CD4-positive, CD25-positive, alpha-beta regulatory T cell (primary cell): ENCODE measurements at regions not wholly inside any gene's neighbourhood (a gene's known extent, or its start where the extent isn't known, plus 50 kb on each side); places are given as distances from the start of the nearest gene placed in this dataset.

Experiments used
- ATAC-seq, 2 donors: fragments of 150-1000 bp; cut with Tn5 transposase; one replicate each; pipeline ENCODE4 v1.10.0; 2021; ENCODE audit warnings: low read depth in 2 of 2, moderate number of reproducible peaks in 2 of 2, moderate library complexity in 1 of 2
- DNase-seq, 3 donors: peaks; one replicate each; pipeline versions ENCODE4 v3.0.0 to v3.0.0-alpha.2; 2012 to 2022; ENCODE audit warnings: mixed read lengths in 1 of 3
- H3K27ac ChIP-seq: one replicate; pipeline ENCODE4 v1.7.0; 2013; ENCODE audit warnings: mild to moderate bottlenecking, low read length; ENCODE audit not compliant: insufficient read depth, poor library complexity, severe bottlenecking
- H3K27me3 ChIP-seq: one replicate; pipeline ENCODE4 v1.7.0; 2013; ENCODE audit warnings: low read length; ENCODE audit not compliant: control insufficient read depth, insufficient read depth
- H3K36me3 ChIP-seq: one replicate; pipeline ENCODE4 v1.7.0; 2013; ENCODE audit warnings: mild to moderate bottlenecking, low read length, moderate library complexity; ENCODE audit not compliant: control insufficient read depth, insufficient read depth
- H3K4me1 ChIP-seq: 2 replicates; pipeline ENCODE4 v1.7.0; 2013; ENCODE audit warnings: mild to moderate bottlenecking, low read length; ENCODE audit not compliant: insufficient read depth, control insufficient read depth, poor library complexity, severe bottlenecking
- H3K4me3 ChIP-seq: one replicate; pipeline ENCODE4 v1.7.0; 2013; ENCODE audit warnings: low read depth, mild to moderate bottlenecking, low read length, moderate library complexity
- H3K9me3 ChIP-seq, 2 experiments: 1 replicate in 1 of 2; 2 replicates in 1 of 2; pipeline ENCODE4 v1.7.0; 2013; ENCODE audit warnings: low read length in 2 of 2, mild to moderate bottlenecking in 1 of 2, moderate library complexity in 1 of 2; ENCODE audit not compliant: control insufficient read depth in 2 of 2
- H3K27ac Mint-ChIP-seq, 3 donors: one replicate each; pipeline ENCODE4 v1.8.0; 2020 to 2022; ENCODE audit warnings: mild to moderate bottlenecking in 3 of 3, mixed read lengths in 3 of 3, moderate library complexity in 2 of 3
- H3K27me3 Mint-ChIP-seq: one replicate; pipeline ENCODE4 v1.8.0; 2022; ENCODE audit warnings: mild to moderate bottlenecking, mixed read lengths
- H3K36me3 Mint-ChIP-seq: one replicate; pipeline ENCODE4 v1.8.0; 2020; ENCODE audit warnings: mixed read lengths
- H3K4me1 Mint-ChIP-seq, 4 donors: one replicate each; pipeline ENCODE4 v1.8.0; 2020 to 2022; ENCODE audit warnings: mixed read lengths in 4 of 4, mild to moderate bottlenecking in 1 of 4
- H3K4me3 Mint-ChIP-seq, 4 donors: one replicate each; pipeline ENCODE4 v1.8.0; 2020 to 2022; ENCODE audit warnings: mild to moderate bottlenecking in 4 of 4, mixed read lengths in 4 of 4, moderate library complexity in 3 of 4
- H3K9me3 Mint-ChIP-seq, 7 donors: one replicate each; pipeline ENCODE4 v1.8.0; 2020 to 2022; ENCODE audit warnings: mixed read lengths in 7 of 7, mild to moderate bottlenecking in 3 of 7, moderate library complexity in 2 of 7

- Mint-ChIP-seq H3K4me3 (no peak overlapping the region), H3K27ac (no peak overlapping the region), H3K4me1 (no peaks in the 10 kb centered on the region), H3K36me3 (no peaks in the 10 kb centered on the region), H3K27me3 (no peaks in the 10 kb centered on the region), H3K9me3 (peaks cover 0 to 8% (median 0%) of the 10 kb centered on the region in 7 donors)
- Histone ChIP-seq H3K9me3 (no peaks in the 10 kb centered on the region), H3K4me1 (no peaks in the 10 kb centered on the region), H3K27ac (no peak overlapping the region), H3K36me3 (no peaks in the 10 kb centered on the region), H3K27me3 (no peaks in the 10 kb centered on the region), H3K4me3 (no peak overlapping the region)
- DNase-seq (no peak), ATAC-seq (no peak)
These were observed 182.3 kb upstream of the MSX2 start for GRCh38 chr5:174542037-174542436.

- Histone ChIP-seq H3K4me1 (no peaks in the 10 kb centered on the region), H3K9me3 (no peaks in the 10 kb centered on the region), H3K4me3 (no peak overlapping the region), H3K27ac (no peak overlapping the region), H3K27me3 (no peaks in the 10 kb centered on the region), H3K36me3 (no peaks in the 10 kb centered on the region)
- ATAC-seq (no peak), DNase-seq (no peak)
- H3K9me3 Mint-ChIP-seq: peaks cover 0 to 8% (median 0%) of the 10 kb centered on the region in 7 donors
- H3K4me1 Mint-ChIP-seq: no peaks in the 10 kb centered on the region
- H3K27me3 Mint-ChIP-seq: no peaks in the 10 kb centered on the region
- H3K27ac Mint-ChIP-seq: no peak overlapping the region
- H3K4me3 Mint-ChIP-seq: no peak overlapping the region
- H3K36me3 Mint-ChIP-seq: no peaks in the 10 kb centered on the region
These were observed 181.9 kb upstream of the MSX2 start for GRCh38 chr5:174542471-174542870.

- Histone ChIP-seq H3K4me3 (no peak overlapping the region), H3K27ac (no peak overlapping the region), H3K36me3 (no peaks in the 10 kb centered on the region), H3K27me3 (no peaks in the 10 kb centered on the region), H3K9me3 (no peaks in the 10 kb centered on the region), H3K4me1 (no peaks in the 10 kb centered on the region)
- Mint-ChIP-seq H3K9me3 (peaks cover 0 to 6% (median 3%) of the 10 kb centered on the region in 7 donors), H3K27ac (no peak overlapping the region), H3K4me3 (no peak overlapping the region), H3K27me3 (peaks cover 6% of the 10 kb centered on the region), H3K4me1 (no peaks in the 10 kb centered on the region), H3K36me3 (no peaks in the 10 kb centered on the region)
- DNase-seq: no peak
- ATAC-seq: no peak
These were observed 178.5 kb upstream of the MSX2 start for GRCh38 chr5:174545926-174546325.

- H3K9me3 ChIP-seq: no peaks in the 10 kb centered on the region
- H3K27ac ChIP-seq: no peak overlapping the region
- H3K36me3 ChIP-seq: no peaks in the 10 kb centered on the region
- Mint-ChIP-seq H3K4me3 (no peak overlapping the region), H3K27me3 (peaks cover 6% of the 10 kb centered on the region), H3K4me1 (no peaks in the 10 kb centered on the region), H3K9me3 (peaks cover 0 to 5% (median 3%) of the 10 kb centered on the region in 7 donors), H3K27ac (no peak overlapping the region), H3K36me3 (no peaks in the 10 kb centered on the region)
- ATAC-seq: no peak
- H3K4me1 ChIP-seq: no peaks in the 10 kb centered on the region
- no peak for DNase-seq
- no peaks in the 10 kb centered on the region for H3K27me3 ChIP-seq
- no peak overlapping the region for H3K4me3 ChIP-seq
These were observed 176.6 kb upstream of the MSX2 start for GRCh38 chr5:174547814-174548213.

GRCh38 chr5:174549254-174549653 is 175.1 kb upstream of the MSX2 start:
- no peaks in the 10 kb centered on the region for H3K9me3 ChIP-seq
- no peaks in the 10 kb centered on the region for H3K27me3 ChIP-seq
- no peak overlapping the region for H3K4me3 ChIP-seq
- no peaks in the 10 kb centered on the region for H3K4me1 ChIP-seq
- Mint-ChIP-seq H3K4me1 (no peaks in the 10 kb centered on the region), H3K36me3 (no peaks in the 10 kb centered on the region), H3K27ac (no peak overlapping the region), H3K4me3 (no peak overlapping the region), H3K27me3 (peaks cover 6% of the 10 kb centered on the region), H3K9me3 (peaks cover 0 to 5% (median 3%) of the 10 kb centered on the region in 7 donors)
- no peak for DNase-seq
- no peaks in the 10 kb centered on the region for H3K36me3 ChIP-seq
- no peak for ATAC-seq
- H3K27ac ChIP-seq: no peak overlapping the region

GRCh38 chr5:174550026-174550425 is 174.4 kb upstream of the MSX2 start:
- H3K4me3 Mint-ChIP-seq: no peak overlapping the region
- H3K36me3 Mint-ChIP-seq: no peaks in the 10 kb centered on the region
- H3K4me1 Mint-ChIP-seq: no peaks in the 10 kb centered on the region

GRCh38 chr5:174552428-174552827 is 172.0 kb upstream of the MSX2 start:
- Histone ChIP-seq H3K4me3 (no peak overlapping the region), H3K27ac (no peak overlapping the region), H3K27me3 (no peaks in the 10 kb centered on the region), H3K9me3 (no peaks in the 10 kb centered on the region), H3K36me3 (no peaks in the 10 kb centered on the region), H3K4me1 (no peaks in the 10 kb centered on the region)
- Mint-ChIP-seq H3K4me1 (no peaks in the 10 kb centered on the region), H3K27ac (no peak overlapping the region), H3K4me3 (peak overlapping the region in 1 of 4 donors; percentile 78), H3K9me3 (peaks cover 0 to 8% (median 3%) of the 10 kb centered on the region in 7 donors), H3K36me3 (no peaks in the 10 kb centered on the region), H3K27me3 (peaks cover 6% of the 10 kb centered on the region)
- no peak for ATAC-seq
- DNase-seq: no peak

More at GRCh38 chr5:174550026-174550425, 174.4 kb upstream of the MSX2 start:
- no peak overlapping the region for H3K27ac ChIP-seq
- no peak for ATAC-seq
- H3K27me3 ChIP-seq: no peaks in the 10 kb centered on the region
- H3K4me1 ChIP-seq: no peaks in the 10 kb centered on the region
- no peak overlapping the region for H3K27ac Mint-ChIP-seq
- no peak overlapping the region for H3K4me3 ChIP-seq
- H3K9me3 Mint-ChIP-seq: peaks cover 0 to 5% (median 1%) of the 10 kb centered on the region in 7 donors
- H3K9me3 ChIP-seq: no peaks in the 10 kb centered on the region
- H3K36me3 ChIP-seq: no peaks in the 10 kb centered on the region
- peaks cover 6% of the 10 kb centered on the region for H3K27me3 Mint-ChIP-seq
- no peak for DNase-seq

GRCh38 chr5:174553556-174553955 is 170.8 kb upstream of the MSX2 start:
- H3K27me3 Mint-ChIP-seq: peaks cover 6% of the 10 kb centered on the region
- no peaks in the 10 kb centered on the region for H3K9me3 ChIP-seq
- H3K36me3 Mint-ChIP-seq: no peaks in the 10 kb centered on the region
- H3K4me3 ChIP-seq: no peak overlapping the region
- H3K4me1 ChIP-seq: no peaks in the 10 kb centered on the region
- H3K36me3 ChIP-seq: no peaks in the 10 kb centered on the region
- no peak overlapping the region for H3K27ac ChIP-seq
- no peak for DNase-seq
- no peaks in the 10 kb centered on the region for H3K4me1 Mint-ChIP-seq
- no peak overlapping the region for H3K4me3 Mint-ChIP-seq
- ATAC-seq: no peak
- no peaks in the 10 kb centered on the region for H3K27me3 ChIP-seq
- peaks cover 0 to 8% (median 2%) of the 10 kb centered on the region in 7 donors for H3K9me3 Mint-ChIP-seq
- H3K27ac Mint-ChIP-seq: no peak overlapping the region
